Testis (tissue), 2 donors: ENCODE measurements at regions not wholly inside any gene's neighbourhood (a gene's known extent, or its start where the extent isn't known, plus 50 kb on each side); places are given as distances from the start of the nearest gene placed in this dataset.

Experiments
- DNase-seq: peaks from one replicate; pipeline ENCODE4 v3.0.0-alpha.2; 2019
- H3K27ac ChIP-seq, 2 donors: fragments of 200-600 bp; sonication (generic); one replicate each; pipeline ENCODE4 v1.5.1; 2019
- H3K27me3 ChIP-seq: fragments of 200-600 bp; sonication (generic); one replicate; pipeline ENCODE4 v1.5.1; 2019
- H3K36me3 ChIP-seq: fragments of 200-600 bp; sonication (generic); one replicate; pipeline ENCODE4 v1.5.1; 2017; ENCODE audit warnings: low read depth; ENCODE audit errors: missing control alignments
- H3K4me1 ChIP-seq: fragments of 200-600 bp; sonication (generic); one replicate; pipeline ENCODE4 v1.5.1; 2019
- H3K4me3 ChIP-seq, 2 donors: fragments of 200-600 bp; sonication (generic); one replicate each; pipeline ENCODE4 v1.5.1; 2017 to 2019
- H3K9me3 ChIP-seq: fragments of 200-600 bp; sonication (generic); one replicate; pipeline ENCODE4 v1.5.1; 2017
- CTCF ChIP-seq, 3 experiments: fragments of 450-650 bp in 2 of 3; fragments of 200-600 bp in 1 of 3; sonication (generic) in 1 of 3; IDR thresholded peaks; one replicate each; pipeline ENCODE4 v1.5.1; 2016 to 2019; ENCODE audit warnings: antibody characterized with exemption in 3 of 3, mild to moderate bottlenecking in 2 of 3, moderate library complexity in 1 of 3
- POLR2A ChIP-seq: fragments of 450-650 bp; IDR thresholded peaks from one replicate; pipeline ENCODE4 v1.6.1; 2017; ENCODE audit warnings: antibody characterized with exemption, mild to moderate bottlenecking, moderate library complexity
- WGBS, 2 donors: methylation state at CpG; one replicate each; pipeline ENCODE4 v1.1.5; 2018; 5-methylcytosine and 5-hydroxymethylcytosine counted together
- intact Hi-C: fragments of 100-400 bp; cut with DNase I; formaldehyde crosslinking; loops from one replicate; pipeline ENCODE4 v1.15.1; 2023; ENCODE audit warnings: low total_unique reads

DNA sequence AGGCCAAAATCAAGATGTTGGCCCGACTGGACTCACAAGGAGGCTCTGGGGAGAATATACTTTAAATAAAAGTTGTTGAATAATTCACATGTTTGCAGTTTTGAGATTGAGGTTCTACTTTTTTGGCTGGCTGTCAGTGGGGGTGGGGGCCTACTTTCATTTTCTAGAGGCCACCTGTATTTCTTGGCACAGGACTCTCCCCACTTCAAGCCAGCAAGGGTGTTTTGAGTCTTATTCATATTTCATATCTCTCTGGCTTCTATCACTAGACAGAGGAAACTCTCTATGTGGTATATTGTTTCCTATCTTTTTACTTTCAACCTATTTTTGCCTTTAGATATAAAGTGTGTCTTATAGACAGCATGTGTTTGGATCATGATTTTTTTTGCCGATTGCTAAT is 266.4 kb downstream of the PRR32 start:
- no peak for DNase-seq
- TF ChIP-seq CTCF (IDR thresholded peaks at IDR 0.05) = no peak
- Histone ChIP-seq H3K36me3 (no peaks in the 10 kb centered on the region), H3K27me3 (no peaks in the 10 kb centered on the region), H3K9me3 (no peaks in the 10 kb centered on the region), H3K4me3 (no peak overlapping the region), H3K4me1 (no peaks in the 10 kb centered on the region), H3K27ac (no peak overlapping the region)
- 70 to 78% methylated on average over 2 of the region's 2 CpGs for WGBS, 2 donors
- intact Hi-C loops = no loop called here

- Histone ChIP-seq H3K27ac (no peak overlapping the region), H3K4me1 (no peaks in the 10 kb centered on the region), H3K4me3 (no peak overlapping the region), H3K9me3 (no peaks in the 10 kb centered on the region), H3K27me3 (no peaks in the 10 kb centered on the region), H3K36me3 (no peaks in the 10 kb centered on the region)
- no peak for DNase-seq
- WGBS, 2 donors = 46 to 55% methylated on average over 2 to 3 of the region's 3 CpGs
- intact Hi-C loops = no loop called here
- no peak for TF ChIP-seq POLR2A
- no peak for TF ChIP-seq CTCF (IDR thresholded peaks at IDR 0.05)
These were observed 293.2 kb downstream of the PRR32 start for GRCh38 chrX:127112726-127113125.

DNA sequence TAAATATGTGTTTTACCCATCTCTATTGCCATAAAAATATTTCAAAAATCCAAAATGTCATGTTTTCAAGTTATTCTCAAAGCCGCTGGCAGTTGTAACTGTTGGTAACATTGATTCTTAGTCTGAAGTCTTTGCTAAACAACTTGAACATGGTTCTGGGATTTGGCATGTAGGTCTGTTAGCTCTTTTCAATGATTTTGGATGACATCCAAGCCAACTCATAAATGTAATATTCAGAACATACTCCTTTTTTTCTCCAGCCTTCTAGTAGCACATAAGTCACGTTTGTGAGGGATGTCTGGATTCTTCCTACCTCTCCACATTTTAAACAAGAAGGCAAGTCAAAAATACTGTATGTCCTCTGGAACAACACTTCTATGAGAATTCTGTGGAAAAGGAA is 305.3 kb downstream of the PRR32 start:
- intact Hi-C loops = no loop called here
- TF ChIP-seq CTCF (IDR thresholded peaks at IDR 0.05) = no peak
- no peak for TF ChIP-seq POLR2A
- H3K27me3 ChIP-seq = no peaks in the 10 kb centered on the region
- 51 to 64% methylated on average over 2 of the region's 2 CpGs for WGBS, 2 donors
- DNase-seq = no peak
- no peak overlapping the region for H3K27ac ChIP-seq
- H3K4me1 ChIP-seq = no peaks in the 10 kb centered on the region
- no peak overlapping the region for H3K4me3 ChIP-seq
- H3K9me3 ChIP-seq = no peaks in the 10 kb centered on the region
- H3K36me3 ChIP-seq = no peaks in the 10 kb centered on the region

DNA sequence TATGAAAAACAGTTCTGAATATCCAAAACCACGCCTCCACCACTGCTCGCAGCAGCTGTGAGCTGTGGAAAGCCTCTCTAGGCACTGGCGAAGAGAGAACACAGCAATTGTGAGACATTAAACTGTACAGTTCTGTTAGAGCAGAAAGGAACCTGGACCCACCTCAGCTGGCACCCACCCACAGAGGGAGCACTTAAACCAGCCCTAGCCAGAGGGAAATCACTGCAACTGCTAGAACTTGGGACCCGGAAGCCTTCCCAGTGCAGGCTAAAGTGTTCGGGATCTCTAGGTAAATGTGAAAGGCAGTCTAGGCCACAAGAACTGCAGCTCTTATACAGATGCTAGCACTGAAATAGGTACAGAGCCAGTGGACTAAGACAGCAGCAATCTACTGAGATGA is 308.8 kb downstream of the PRR32 start:
- intact Hi-C loops = no loop called here
- DNase-seq = no peak

More for the DNA sequence above, 308.8 kb downstream of the PRR32 start:
- no peaks in the 10 kb centered on the region for H3K27me3 ChIP-seq
- H3K4me1 ChIP-seq = no peaks in the 10 kb centered on the region
- H3K27ac ChIP-seq = no peak overlapping the region
- H3K9me3 ChIP-seq = no peaks in the 10 kb centered on the region
- H3K4me3 ChIP-seq = no peak overlapping the region
- no peak for TF ChIP-seq POLR2A
- TF ChIP-seq CTCF (IDR thresholded peaks at IDR 0.05) = no peak
- WGBS, 2 donors = 90 to 94% methylated on average over 2 to 5 of the region's 5 CpGs
- no peaks in the 10 kb centered on the region for H3K36me3 ChIP-seq
